Adrenal gland (tissue), 9 donors: ENCODE measurements at regions not wholly inside any gene's neighbourhood (a gene's known extent, or its start where the extent isn't known, plus 50 kb on each side); places are given as distances from the start of the nearest gene placed in this dataset.

Experiments used
- DNase-seq, 7 donors: peaks; one replicate each; pipeline ENCODE4 v3.0.0-alpha.2; 2019 to 2020
- H3K27ac ChIP-seq, 5 donors: fragments of 200-600 bp; sonication (generic) in 4 of 5; 1 replicate in 3 of 5; 2 replicates in 2 of 5; pipeline versions ENCODE4 v1.5.1 to v1.8.0; 2016 to 2020; ENCODE audit warnings: mild to moderate bottlenecking in 1 of 5
- H3K27me3 ChIP-seq: fragments of 200-600 bp; 2 replicates; pipeline ENCODE4 v1.8.0; 2021
- H3K36me3 ChIP-seq, 2 donors: fragments of 200-600 bp; replicated peaks in 1 of 2; 1 replicate in 1 of 2; 2 replicates in 1 of 2; pipeline versions ENCODE4 v1.5.1 to v1.8.0; 2018 to 2022
- H3K4me1 ChIP-seq, 2 donors: fragments of 200-600 bp; replicated peaks in 1 of 2; 1 replicate in 1 of 2; 2 replicates in 1 of 2; pipeline versions ENCODE4 v1.5.1 to v1.8.0; 2018 to 2021
- H3K4me3 ChIP-seq, 4 donors: fragments of 200-600 bp; sonication (generic) in 3 of 4; one replicate each; pipeline ENCODE4 v1.5.1; 2016 to 2018
- H3K9me3 ChIP-seq, 3 donors: fragments of 200-600 bp; sonication (generic) in 1 of 3; replicated peaks in 1 of 3; 1 replicate in 2 of 3; 2 replicates in 1 of 3; pipeline versions ENCODE4 v1.5.1 to v1.8.0; 2016 to 2021
- CTCF ChIP-seq, 6 experiments: fragments of 450-650 bp in 4 of 6; fragments of 200-600 bp in 2 of 6; sonication (generic) in 1 of 6; IDR thresholded peaks; 1 replicate in 5 of 6; 2 replicates in 1 of 6; pipeline versions ENCODE4 v1.5.1 to v1.8.0; 2016 to 2021; ENCODE audit warnings: antibody characterized with exemption in 6 of 6, mild to moderate bottlenecking in 2 of 6, moderate library complexity in 1 of 6
- POLR2A ChIP-seq, 2 donors: fragments of 450-650 bp; IDR thresholded peaks; one replicate each; pipeline ENCODE4 v1.6.1; 2017; ENCODE audit warnings: antibody characterized with exemption in 2 of 2, mild to moderate bottlenecking in 2 of 2, moderate library complexity in 1 of 2
- WGBS, 4 donors: extraction: QIAGEN DNeasy Blood & Tissue Kit in 2 of 4; methylation state at CpG; one replicate each; pipeline versions ENCODE4 v1.1.5 to v1.1.7; 2013 to 2017; 5-methylcytosine and 5-hydroxymethylcytosine counted together
- intact Hi-C, 2 donors: fragments of 100-400 bp; cut with DNase I; formaldehyde crosslinking; loops; one replicate each; pipeline versions ENCODE4 v1.14.1 to v1.15.0; 2022 to 2023
- donor health status: healthy with polysubstance abuse.
- donor health status: Bipolar disorder and iron deficiency.
- donor health status: DM: yes; HTN: yes; CAD: no.
- donor health status: DM: no; HTN: no; CAD: no.
- donor health status: DM: no; HTN: no; CAD: no.

- Histone ChIP-seq H3K4me1 (no peaks in the 10 kb centered on the region), H3K27ac (no peak overlapping the region), H3K9me3 (no peaks in the 10 kb centered on the region), H3K27me3 (no peaks in the 10 kb centered on the region), H3K36me3 (no peaks in the 10 kb centered on the region), H3K4me3 (no peak overlapping the region)
- no peak for TF ChIP-seq CTCF (IDR thresholded peaks at IDR 0.05)
- TF ChIP-seq POLR2A (IDR thresholded peaks at IDR 0.05) = no peak
- WGBS, 4 donors = 81 to 92% (median 88%) methylated on average over 5 of the region's 5 CpGs
- no peak for DNase-seq
- intact Hi-C loops = loop anchor here in 1 of 2 donors (10.0 kb wide), 1 partner anchor 321 kb away; no protein-coding TSS in a partner anchor
Measured at GRCh38 chr3:7793786-7794185, 707.8 kb upstream of the LMCD1 start.

GRCh38 chr3:7798276-7798675, 703.3 kb upstream of the LMCD1 start:
- no peaks in the 10 kb centered on the region for H3K9me3 ChIP-seq
- no peak overlapping the region for H3K27ac ChIP-seq
- H3K27me3 ChIP-seq = no peaks in the 10 kb centered on the region
- TF ChIP-seq CTCF (IDR thresholded peaks at IDR 0.05) (no peak), POLR2A (IDR thresholded peaks at IDR 0.05) (no peak)
- no peaks in the 10 kb centered on the region for H3K36me3 ChIP-seq
- intact Hi-C loops = loop anchor here in 1 of 2 donors (10.0 kb wide), 1 partner anchor 317 kb away; no protein-coding TSS in a partner anchor
- H3K4me3 ChIP-seq = no peak overlapping the region
- DNase-seq = peak in 1 of 7 donors; percentile 5
- peaks cover 0 to 7% of the 10 kb centered on the region in 2 donors for H3K4me1 ChIP-seq
- 45 to 64% (median 58%) methylated on average over 4 of the region's 4 CpGs for WGBS, 4 donors

- Histone ChIP-seq H3K27ac (no peak overlapping the region), H3K27me3 (no peaks in the 10 kb centered on the region), H3K9me3 (no peaks in the 10 kb centered on the region), H3K4me3 (no peak overlapping the region), H3K4me1 (peaks cover 0 to 7% of the 10 kb centered on the region in 2 donors), H3K36me3 (no peaks in the 10 kb centered on the region)
- DNase-seq = no peak
- TF ChIP-seq POLR2A (IDR thresholded peaks at IDR 0.05) (no peak), CTCF (IDR thresholded peaks at IDR 0.05) (peak; percentile 25 to 63 (median 54))
- WGBS, 4 donors = 34 to 50% (median 45%) methylated on average over 4 of the region's 4 CpGs
- intact Hi-C loops = loop anchor here in 1 of 2 donors (5.0 kb wide), 1 partner anchor 307 kb away; no protein-coding TSS in a partner anchor
Measured at GRCh38 chr3:7800006-7800780, 701.4 kb upstream of the LMCD1 start.

GRCh38 chr3:7812490-7812889, 689.1 kb upstream of the LMCD1 start:
- no peak for DNase-seq
- Histone ChIP-seq H3K4me3 (no peak overlapping the region), H3K36me3 (no peaks in the 10 kb centered on the region), H3K4me1 (no peaks in the 10 kb centered on the region), H3K9me3 (no peaks in the 10 kb centered on the region), H3K27ac (no peak overlapping the region), H3K27me3 (no peaks in the 10 kb centered on the region)
- intact Hi-C loops = no loop called here
- WGBS, 4 donors = 92 to 96% (median 95%) methylated on average over 3 of the region's 3 CpGs
- TF ChIP-seq POLR2A (IDR thresholded peaks at IDR 0.05) (no peak), CTCF (IDR thresholded peaks at IDR 0.05) (no peak)
